Keratinocyte (primary cell): ENCODE measurements at regions not wholly inside any gene's neighbourhood (a gene's known extent, or its start where the extent isn't known, plus 50 kb on each side); places are given as distances from the start of the nearest gene placed in this dataset.

ENCODE experiments used
- DNase-seq: peaks from one replicate; pipeline ENCODE4 v3.0.0-alpha.2; 2011; ENCODE audit warnings: low read depth, missing footprints, low spot score
- FAIRE-seq: peaks from 2 replicates; lab custom pipeline; 2011; peaks lifted over from hg19 to GRCh38; lab: Jason Lieb, UNC
- H2AFZ ChIP-seq: 2 replicates; pipeline ENCODE4 v1.6.0; 2012; ENCODE audit warnings: low read length, control low read depth, inconsistent platforms; ENCODE audit not compliant: control insufficient read depth
- H3K27ac ChIP-seq: 2 replicates; pipeline ENCODE4 v1.5.1; 2011; ENCODE audit warnings: low read length; ENCODE audit not compliant: control insufficient read depth, insufficient read depth
- H3K27me3 ChIP-seq: 3 replicates; pipeline ENCODE4 v1.6.0; 2011; ENCODE audit warnings: low read length; ENCODE audit not compliant: control insufficient read depth, insufficient read depth; ENCODE audit errors: extremely low read depth
- H3K36me3 ChIP-seq, 2 experiments: 2 replicates in 1 of 2; 3 replicates in 1 of 2; pipeline ENCODE4 v1.5.1; 2011; ENCODE audit warnings: low read length in 2 of 2, mild to moderate bottlenecking in 1 of 2; ENCODE audit not compliant: control insufficient read depth in 2 of 2, insufficient read depth in 2 of 2; ENCODE audit errors: extremely low read depth in 1 of 2
- H3K4me1 ChIP-seq: 3 replicates; pipeline ENCODE4 v1.5.1; 2011; ENCODE audit warnings: low read length; ENCODE audit not compliant: control insufficient read depth, insufficient read depth; ENCODE audit errors: extremely low read depth
- H3K4me2 ChIP-seq: 3 replicates; pipeline ENCODE4 v1.6.0; 2011; ENCODE audit warnings: low read depth, low read length; ENCODE audit not compliant: control insufficient read depth, insufficient read depth; ENCODE audit errors: extremely low read depth
- H3K4me3 ChIP-seq, 3 experiments: fragments of 200-600 bp in 1 of 3; sonication (generic) in 1 of 3; 2 replicates in 2 of 3; 3 replicates in 1 of 3; pipeline ENCODE4 v1.5.1; 2011 to 2016; ENCODE audit warnings: low read length in 3 of 3, mild to moderate bottlenecking in 3 of 3, control low read depth in 2 of 3, inconsistent platforms in 1 of 3, low read depth in 1 of 3, mixed read lengths in 1 of 3, mixed run types in 1 of 3, moderate library complexity in 1 of 3; ENCODE audit not compliant: control insufficient read depth in 2 of 3, insufficient read depth in 2 of 3; ENCODE audit errors: extremely low read depth in 1 of 3
- H3K79me2 ChIP-seq: 2 replicates; pipeline ENCODE4 v1.6.0; 2012; ENCODE audit warnings: low read length; ENCODE audit not compliant: control insufficient read depth, insufficient read depth
- H3K9ac ChIP-seq: 3 replicates; pipeline ENCODE4 v1.6.0; 2011; ENCODE audit warnings: low read length; ENCODE audit not compliant: control insufficient read depth, insufficient read depth; ENCODE audit errors: extremely low read depth
- H3K9me1 ChIP-seq: 3 replicates; pipeline ENCODE4 v1.6.0; 2011; ENCODE audit warnings: low read length; ENCODE audit not compliant: control insufficient read depth, insufficient read depth; ENCODE audit errors: extremely low read depth
- H3K9me3 ChIP-seq: 2 replicates; pipeline ENCODE4 v1.5.1; 2012; ENCODE audit warnings: low read depth, low read length; ENCODE audit not compliant: control insufficient read depth
- H4K20me1 ChIP-seq: 3 replicates; pipeline ENCODE4 v1.6.0; 2011; ENCODE audit warnings: low read length; ENCODE audit not compliant: control insufficient read depth, insufficient read depth; ENCODE audit errors: extremely low read depth
- EZH2 ChIP-seq: IDR thresholded peaks from one replicate; pipeline ENCODE4 v1.6.1; 2012; ENCODE audit warnings: inconsistent platforms, mild to moderate bottlenecking, low read length, moderate library complexity
- dilution Hi-C: fragments of 300-500 bp; cut with MboI; formaldehyde crosslinking; loops from one replicate; pipeline ENCODE4 v1.7.0; 2020; ENCODE audit warnings: low sequenced_read_pairs; ENCODE audit not compliant: extremely low pct_ligation_motif_present
- TF ChIP-seq, protein P1 (sequence below), 3 experiments: IDR thresholded peaks in 1 of 3; conservative IDR thresholded peaks in 1 of 3; optimal IDR thresholded peaks in 1 of 3; 2 replicates in 2 of 3; 3 replicates in 1 of 3; pipeline versions ENCODE3 to v1.5.1; 2011; ENCODE audit warnings: low read length in 3 of 3, mild to moderate bottlenecking in 3 of 3, moderate library complexity in 2 of 3, control low read depth in 1 of 3, inconsistent platforms in 1 of 3; ENCODE audit not compliant: insufficient read depth in 2 of 3; ENCODE audit errors: extremely low read depth in 1 of 3

DNA sequence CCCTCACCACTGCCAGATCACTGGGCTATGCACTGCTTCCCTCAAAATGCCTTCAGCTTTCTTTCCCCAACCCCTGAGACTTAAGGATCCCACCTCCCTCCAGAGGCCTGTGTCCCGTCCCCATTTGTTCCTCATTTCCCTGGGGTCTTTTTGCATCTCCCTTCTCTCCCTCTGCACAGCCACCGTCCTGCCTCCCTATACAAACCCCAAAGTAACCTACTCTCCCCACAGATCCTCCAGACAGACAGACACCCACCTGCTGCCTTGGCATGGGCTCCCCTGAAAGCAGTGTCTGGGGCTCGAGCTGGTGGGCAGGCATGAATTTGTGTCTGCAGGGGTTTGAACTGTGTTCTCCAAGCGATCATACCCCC lies 69.4 kb upstream of the TNRC6C start:
- no peak overlapping the region for H3K27ac ChIP-seq
- peaks cover 12% of the 10 kb centered on the region for H3K4me1 ChIP-seq
- no peak for FAIRE-seq
- H3K36me3 ChIP-seq, result no peaks in the 10 kb centered on the region
- H3K9me3 ChIP-seq, result no peaks in the 10 kb centered on the region
- no peak for DNase-seq
- dilution Hi-C loops, result no loop called here
- no peaks in the 10 kb centered on the region for H3K79me2 ChIP-seq
- H2AFZ ChIP-seq, result no peak overlapping the region
- no peak overlapping the region for H3K4me3 ChIP-seq
- H3K4me2 ChIP-seq, result no peak overlapping the region
- no peak overlapping the region for H3K9ac ChIP-seq
- H3K27me3 ChIP-seq, result peaks cover 44% of the 10 kb centered on the region
- TF ChIP-seq, protein P1, sequence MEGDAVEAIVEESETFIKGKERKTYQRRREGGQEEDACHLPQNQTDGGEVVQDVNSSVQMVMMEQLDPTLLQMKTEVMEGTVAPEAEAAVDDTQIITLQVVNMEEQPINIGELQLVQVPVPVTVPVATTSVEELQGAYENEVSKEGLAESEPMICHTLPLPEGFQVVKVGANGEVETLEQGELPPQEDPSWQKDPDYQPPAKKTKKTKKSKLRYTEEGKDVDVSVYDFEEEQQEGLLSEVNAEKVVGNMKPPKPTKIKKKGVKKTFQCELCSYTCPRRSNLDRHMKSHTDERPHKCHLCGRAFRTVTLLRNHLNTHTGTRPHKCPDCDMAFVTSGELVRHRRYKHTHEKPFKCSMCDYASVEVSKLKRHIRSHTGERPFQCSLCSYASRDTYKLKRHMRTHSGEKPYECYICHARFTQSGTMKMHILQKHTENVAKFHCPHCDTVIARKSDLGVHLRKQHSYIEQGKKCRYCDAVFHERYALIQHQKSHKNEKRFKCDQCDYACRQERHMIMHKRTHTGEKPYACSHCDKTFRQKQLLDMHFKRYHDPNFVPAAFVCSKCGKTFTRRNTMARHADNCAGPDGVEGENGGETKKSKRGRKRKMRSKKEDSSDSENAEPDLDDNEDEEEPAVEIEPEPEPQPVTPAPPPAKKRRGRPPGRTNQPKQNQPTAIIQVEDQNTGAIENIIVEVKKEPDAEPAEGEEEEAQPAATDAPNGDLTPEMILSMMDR (optimal IDR thresholded peaks at IDR 0.05 in 1 of 3, IDR thresholded peaks at IDR 0.05 in 1 of 3, conservative IDR thresholded peaks at IDR 0.05 in 1 of 3; ENCODE audit: extremely low read depth in 1 of 3, insufficient read depth in 2 of 3, low read length in 3 of 3), result no peak
- no peak for TF ChIP-seq EZH2
- H4K20me1 ChIP-seq, result peaks cover 2% of the 10 kb centered on the region
- no peaks in the 10 kb centered on the region for H3K9me1 ChIP-seq

DNA sequence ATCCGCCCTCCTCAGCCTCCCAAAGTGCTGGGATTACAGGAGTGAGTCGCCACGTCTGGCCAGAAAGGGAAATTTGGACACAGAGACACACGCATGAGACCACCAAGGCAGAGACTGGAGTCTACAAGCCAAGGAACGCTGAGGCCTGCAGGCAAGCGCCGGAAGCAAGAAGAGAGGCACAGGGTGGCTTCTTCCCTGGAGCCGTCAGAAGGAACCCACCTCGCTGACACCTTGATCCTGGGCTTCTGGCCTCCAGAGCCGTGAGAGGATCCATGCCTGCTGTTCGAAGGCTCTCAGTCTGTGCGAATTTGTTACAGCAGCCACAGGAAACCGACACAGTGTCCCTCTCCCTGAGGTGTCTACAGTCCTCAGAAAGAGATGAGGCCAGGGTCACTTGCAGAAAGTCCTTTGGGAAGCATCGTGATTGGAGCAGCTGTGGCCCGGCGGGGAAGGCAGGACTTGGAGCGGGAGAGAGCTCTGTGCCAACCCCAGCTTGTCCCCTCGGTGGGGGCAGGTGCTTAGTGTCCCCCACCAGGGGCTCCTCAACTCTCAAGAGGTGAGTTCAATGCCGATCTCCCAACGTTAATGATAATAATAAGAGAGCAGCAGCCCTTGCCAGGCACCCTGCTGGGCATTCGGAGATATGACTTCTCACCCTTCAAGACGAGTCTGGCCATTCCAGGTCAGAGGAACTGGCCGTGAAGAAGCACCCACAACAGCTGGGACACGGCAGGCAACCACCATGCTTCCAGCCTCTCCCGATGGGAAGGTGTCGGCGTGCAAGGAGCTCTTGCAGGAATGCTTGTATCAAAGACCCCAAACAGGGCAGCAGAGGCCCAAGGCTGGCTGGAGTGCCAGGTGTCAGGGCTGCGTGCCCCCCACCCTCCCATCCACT lies 68.4 kb upstream of the TNRC6C start:
- H3K9ac ChIP-seq, result no peak overlapping the region
- dilution Hi-C loops, result no loop called here
- H3K9me3 ChIP-seq, result no peaks in the 10 kb centered on the region
- no peak overlapping the region for H3K4me3 ChIP-seq
- no peak overlapping the region for H3K27ac ChIP-seq
- DNase-seq (no peak), FAIRE-seq (no peak)
- H4K20me1 ChIP-seq, result peaks cover 2% of the 10 kb centered on the region
- H3K36me3 ChIP-seq, result no peaks in the 10 kb centered on the region
- H3K4me2 ChIP-seq, result no peak overlapping the region
- no peaks in the 10 kb centered on the region for H3K79me2 ChIP-seq
- no peak overlapping the region for H2AFZ ChIP-seq
- H3K27me3 ChIP-seq, result peaks cover 36% of the 10 kb centered on the region
- no peak for TF ChIP-seq EZH2
- TF ChIP-seq, protein P1 (optimal IDR thresholded peaks at IDR 0.05 in 1 of 3, IDR thresholded peaks at IDR 0.05 in 1 of 3, conservative IDR thresholded peaks at IDR 0.05 in 1 of 3; ENCODE audit: extremely low read depth in 1 of 3, insufficient read depth in 2 of 3, low read length in 3 of 3), result no peak
- peaks cover 12% of the 10 kb centered on the region for H3K4me1 ChIP-seq
- H3K9me1 ChIP-seq, result no peaks in the 10 kb centered on the region
